OCI-M2 (cell line): ENCODE measurements at regions not wholly inside any gene's neighbourhood (a gene's known extent, or its start where the extent isn't known, plus 50 kb on each side); places are given as distances from the start of the nearest gene placed in this dataset.
"Not testable (repeated sequence)": the region's sequence is repeated elsewhere in the genome, so short reads cannot be mapped to it uniquely, and the experiment has no call there.

Source experiments
- DNase-seq: peaks from one replicate; lab custom pipeline; 2025; ENCODE audit not compliant: unreplicated experiment; lab: John Stamatoyannopoulos, UW

DNA sequence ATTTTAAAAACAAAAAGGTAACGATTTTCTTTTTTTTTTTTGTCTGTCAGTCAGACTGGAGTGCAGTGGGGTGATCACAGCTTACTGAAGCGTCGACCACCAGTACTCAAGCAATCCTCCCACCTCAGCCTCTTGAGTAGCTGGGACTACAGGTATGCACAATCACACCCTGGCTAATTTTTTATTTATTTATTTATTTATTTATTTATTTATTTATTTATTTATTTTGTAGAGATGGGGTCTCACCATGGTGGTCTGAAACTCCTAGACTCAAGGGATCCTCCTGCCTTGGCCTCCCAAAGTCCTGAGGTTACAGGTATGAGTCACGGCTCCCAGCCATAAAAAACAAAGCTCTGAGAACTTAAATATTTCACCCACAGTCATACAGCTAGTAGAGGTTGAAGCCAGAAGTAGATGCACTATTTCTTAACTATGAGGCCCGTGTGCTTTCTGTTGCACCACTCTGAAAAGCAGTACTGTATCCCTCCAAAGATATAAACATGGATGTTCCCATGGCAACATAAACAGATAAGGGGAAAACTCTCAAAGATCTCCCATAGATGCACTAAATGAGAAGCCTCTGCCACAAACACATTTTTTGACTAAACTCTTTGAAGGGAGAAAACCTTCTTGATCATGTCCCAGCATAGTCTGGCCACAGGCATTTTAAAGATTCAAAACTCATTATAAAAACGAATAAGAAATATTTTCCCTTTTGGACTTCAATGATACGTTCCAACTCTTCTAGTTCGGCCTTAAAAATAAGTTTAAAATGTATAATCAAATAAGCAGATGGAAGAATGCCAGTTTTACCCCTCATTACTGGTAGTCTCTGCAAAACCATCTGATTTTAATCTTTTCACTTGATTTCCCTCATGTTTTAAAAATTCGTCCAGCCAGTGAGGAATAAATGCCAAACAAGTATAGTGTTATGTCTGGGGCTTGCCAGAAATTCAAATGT, 162.3 kb upstream of the ARHGEF26 start:
- no peak for DNase-seq

DNA sequence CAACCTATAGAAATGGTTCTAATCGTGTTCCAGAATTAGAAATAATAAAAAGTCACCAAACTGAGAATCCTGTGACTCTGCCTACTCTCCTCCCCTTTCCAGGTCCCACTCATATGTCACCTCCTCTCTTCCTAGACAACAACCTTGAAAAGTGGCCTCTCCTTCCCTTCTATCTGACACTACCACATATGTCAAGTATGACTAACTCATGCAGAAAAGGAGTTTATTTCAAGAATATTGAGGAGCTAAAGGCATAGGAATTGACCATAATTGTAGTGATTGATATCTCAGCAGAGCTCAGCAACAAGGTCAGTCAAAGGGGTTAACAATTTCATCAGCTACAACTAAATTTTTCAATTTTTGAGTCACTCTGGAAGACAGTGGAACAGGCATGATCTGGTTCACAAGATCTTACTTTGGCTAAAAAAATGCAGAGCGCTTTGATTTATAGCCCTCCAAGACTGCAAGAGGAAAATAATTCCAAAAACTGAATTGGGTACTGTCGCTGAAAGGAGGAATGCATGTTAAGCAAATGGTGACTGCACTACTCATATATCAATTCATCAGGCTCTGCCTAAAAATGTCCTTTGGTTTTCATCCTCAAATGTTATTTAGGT, 160.6 kb upstream of the ARHGEF26 start:
- no peak for DNase-seq

DNA sequence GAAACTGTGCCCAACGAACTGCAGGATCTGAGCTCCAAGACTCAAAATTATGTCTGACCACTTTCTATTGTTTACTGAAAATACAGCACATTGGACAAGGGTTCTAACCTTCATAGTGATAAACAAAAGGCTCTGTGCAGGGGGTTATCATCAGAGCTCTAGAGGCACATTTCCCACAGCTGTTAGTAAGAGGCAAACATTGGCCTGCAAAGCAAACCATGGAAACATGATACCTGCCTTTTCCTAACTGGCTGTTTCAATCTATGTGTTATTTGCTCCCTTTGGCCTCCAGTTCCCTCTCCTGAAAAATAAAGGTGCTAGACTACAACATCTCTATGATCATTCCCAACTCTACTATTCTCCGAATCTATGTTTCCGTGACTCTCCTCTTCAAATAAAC, 159.7 kb upstream of the ARHGEF26 start:
- DNase-seq = no peak

DNA sequence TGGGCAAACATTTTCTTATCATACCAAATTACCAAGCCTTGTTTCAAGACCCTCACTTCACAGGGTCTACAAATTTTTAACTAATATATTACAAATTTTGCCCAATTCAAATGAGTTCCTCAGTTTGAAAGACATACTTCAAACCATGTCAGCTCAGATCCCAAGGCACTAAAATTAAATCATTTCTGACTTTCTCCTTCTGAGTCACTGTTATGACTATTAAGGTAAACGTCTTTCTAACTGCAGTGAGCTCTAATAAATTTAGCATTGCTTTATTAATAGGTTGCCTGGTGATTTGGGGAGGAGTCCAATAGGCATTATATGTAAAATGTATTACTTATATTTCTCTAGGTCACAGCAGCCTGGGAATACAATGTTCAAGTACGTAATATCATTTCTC, 158.2 kb upstream of the ARHGEF26 start:
- DNase-seq = no peak

DNA sequence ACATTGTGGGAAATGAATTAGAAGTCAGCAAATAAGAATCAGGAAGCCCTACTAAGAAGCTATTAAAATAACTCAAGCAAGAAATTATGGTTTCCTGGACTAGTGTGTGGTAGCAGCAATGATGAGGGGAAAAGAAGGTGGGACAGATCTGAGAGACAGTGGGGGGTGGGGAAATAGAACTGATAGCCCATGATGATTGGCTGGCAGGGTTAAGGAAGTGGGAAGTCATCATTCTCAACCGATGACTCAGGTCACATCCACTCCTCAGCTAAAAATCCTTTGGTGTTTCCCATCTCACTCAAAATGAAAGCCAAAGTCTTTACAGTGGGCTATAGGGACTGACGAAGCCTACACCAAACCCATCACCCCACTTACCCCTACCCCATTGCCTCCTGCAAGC, 153.9 kb upstream of the ARHGEF26 start:
- DNase-seq = no peak

DNA sequence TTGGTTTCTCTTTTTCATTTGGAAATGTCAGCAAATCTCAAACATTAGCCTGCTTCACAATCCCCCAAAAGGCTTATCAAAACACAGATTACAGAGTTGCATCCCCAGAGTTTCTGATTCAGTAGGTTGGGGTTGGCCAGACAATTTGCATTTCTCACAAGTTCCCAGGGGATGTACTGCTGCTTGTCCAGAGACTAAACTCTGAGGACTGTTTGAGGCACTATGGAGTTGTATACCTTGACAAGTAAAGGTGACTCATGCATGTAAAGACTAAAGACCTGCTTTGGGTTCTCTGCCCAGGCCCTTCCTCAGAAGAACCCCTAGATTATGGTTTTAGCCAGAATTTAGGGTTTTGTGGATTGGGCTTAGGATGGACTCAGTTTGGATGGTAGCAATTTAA, 151.1 kb upstream of the ARHGEF26 start:
- DNase-seq = no peak

DNA sequence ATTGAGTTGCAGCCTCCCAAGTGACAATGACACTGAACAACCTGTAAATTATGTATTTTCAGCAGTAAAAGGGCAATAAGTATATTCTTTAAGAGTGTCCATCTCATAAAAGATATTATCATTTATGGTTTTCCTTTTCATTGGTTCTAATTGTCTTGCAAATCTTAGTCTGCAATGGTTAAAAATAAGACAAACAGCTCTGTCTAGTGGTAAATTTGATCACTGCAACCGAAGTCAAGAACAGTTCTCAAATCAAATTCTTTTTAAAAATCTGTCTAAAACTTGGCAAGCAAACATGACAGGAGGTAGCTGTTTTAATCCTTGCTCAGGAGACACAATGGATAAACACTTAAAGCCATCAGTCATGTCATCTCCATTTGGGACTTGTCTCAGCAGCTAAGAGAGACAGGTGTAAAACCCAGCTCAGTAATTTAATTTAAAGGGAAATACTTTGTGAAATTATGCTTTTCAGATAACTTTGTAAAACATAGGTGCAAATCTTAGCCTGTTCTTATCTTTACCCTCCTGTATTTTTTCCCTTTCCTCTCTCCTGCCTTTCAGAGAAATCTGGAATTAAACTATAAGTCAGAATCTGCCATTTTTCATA, 150.3 kb upstream of the ARHGEF26 start:
- DNase-seq = no peak

DNA sequence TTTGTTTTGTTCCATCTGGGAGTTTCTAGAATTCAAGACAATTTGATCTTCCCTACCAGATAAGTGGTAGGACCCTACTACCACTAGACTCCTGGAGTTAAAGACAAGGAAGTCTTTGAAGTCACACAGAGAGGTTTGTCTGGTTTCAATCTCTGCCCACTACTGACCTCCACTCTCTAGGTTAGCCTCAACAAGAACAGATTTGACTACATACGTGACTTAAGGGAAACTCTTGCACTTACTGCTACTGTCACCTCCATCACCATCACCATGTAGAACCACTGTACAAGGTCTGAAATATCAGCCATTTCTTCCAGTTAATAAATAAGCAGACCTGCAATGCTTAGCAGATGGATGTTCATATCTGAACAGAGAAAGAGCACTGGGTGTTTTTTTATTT, 148.3 kb upstream of the ARHGEF26 start:
- no peak for DNase-seq

DNA sequence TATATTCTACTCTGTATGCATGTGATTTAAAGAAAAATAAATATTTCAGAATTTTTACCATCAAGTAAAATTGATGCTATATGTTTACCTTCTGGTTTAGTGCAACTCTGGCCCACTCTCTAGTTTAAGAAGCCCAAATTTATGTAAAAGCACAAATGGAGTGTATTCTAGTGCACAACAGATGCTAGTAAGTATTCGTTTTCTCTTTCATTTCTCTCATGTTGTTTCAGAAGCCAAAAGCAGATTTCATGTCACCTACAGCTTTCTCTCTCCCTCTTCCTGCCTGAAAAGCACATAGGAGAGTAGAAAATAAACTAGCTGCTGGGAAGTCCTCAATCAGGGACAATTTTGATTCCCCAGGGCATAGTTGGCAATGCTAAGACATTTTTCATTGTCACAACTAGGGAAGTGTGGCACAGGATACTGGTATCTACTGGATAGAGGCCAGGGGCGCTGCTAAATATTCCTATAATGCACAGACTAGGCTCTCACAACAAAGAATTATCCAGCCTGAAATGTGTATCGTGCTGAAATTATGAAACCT, 147.4 kb upstream of the ARHGEF26 start:
- no peak for DNase-seq

DNA sequence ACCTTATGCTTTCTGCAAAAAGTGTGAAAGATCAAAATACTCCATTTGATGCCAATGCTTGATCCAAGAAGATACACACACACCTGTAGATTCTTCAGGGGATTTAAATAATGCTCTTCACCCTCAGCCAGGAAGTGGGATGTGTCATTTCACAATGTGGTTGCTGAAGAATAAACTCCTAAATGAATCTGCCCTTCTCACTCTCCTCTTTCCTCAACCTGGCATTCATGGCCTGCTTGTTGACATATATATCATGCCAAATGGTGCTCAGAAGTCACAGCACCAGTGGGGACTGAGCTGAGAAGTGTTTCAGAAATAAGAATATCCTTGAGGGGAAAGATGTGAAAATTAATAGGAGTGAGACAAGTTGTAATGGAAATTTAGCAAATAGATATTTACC, 146.6 kb upstream of the ARHGEF26 start:
- no peak for DNase-seq

DNA sequence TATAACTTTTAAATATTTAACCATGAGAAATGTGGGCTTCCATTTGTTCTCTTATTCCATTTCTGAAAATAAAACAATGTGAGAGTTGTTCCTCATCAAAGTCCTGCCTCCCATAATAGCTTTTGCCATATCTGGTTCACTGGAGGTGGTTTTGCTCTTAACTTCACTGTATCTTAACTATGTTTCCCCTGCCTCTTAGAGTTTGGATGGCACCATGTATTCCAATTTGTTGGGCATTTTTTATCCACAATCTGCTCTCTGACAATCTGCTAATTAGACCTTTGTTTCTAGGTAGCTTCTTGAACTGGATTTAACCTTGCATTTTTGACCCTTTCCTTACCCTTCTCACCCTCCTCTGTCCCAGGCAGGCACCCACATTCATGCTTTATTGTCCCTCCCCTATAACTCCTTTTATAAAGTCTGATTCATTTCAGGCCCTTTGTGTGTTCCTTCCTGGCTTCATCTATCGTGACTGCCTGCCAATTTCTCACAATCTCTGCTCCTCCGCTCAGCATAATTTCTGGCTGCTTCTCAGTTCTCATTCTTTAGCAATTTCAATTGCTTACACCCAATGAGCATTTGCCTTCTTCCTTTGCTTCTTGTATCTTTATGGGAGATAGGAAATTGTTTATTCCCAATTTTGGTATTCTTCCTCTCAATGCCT, 144.2 kb upstream of the ARHGEF26 start:
- no peak for DNase-seq

DNA sequence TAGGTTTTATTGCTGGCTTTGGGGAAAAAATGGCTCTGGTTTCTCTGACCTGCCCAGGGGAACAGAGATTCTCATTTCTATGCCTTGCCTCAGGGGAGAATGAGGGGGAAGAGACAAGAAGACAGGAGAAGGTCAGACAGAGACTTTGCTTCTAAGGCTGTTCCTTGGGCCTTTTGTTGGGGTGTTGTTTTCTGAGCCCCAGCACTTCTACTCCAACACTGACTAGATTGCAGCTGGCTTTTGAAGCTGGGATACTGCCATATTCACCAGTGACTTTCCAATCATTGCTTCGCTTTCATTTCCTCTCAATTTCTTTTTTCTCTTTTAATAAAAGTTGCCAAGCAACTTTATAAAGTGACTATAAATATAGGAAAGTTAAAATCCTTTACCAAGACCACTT, 143.2 kb upstream of the ARHGEF26 start:
- DNase-seq = no peak

DNA sequence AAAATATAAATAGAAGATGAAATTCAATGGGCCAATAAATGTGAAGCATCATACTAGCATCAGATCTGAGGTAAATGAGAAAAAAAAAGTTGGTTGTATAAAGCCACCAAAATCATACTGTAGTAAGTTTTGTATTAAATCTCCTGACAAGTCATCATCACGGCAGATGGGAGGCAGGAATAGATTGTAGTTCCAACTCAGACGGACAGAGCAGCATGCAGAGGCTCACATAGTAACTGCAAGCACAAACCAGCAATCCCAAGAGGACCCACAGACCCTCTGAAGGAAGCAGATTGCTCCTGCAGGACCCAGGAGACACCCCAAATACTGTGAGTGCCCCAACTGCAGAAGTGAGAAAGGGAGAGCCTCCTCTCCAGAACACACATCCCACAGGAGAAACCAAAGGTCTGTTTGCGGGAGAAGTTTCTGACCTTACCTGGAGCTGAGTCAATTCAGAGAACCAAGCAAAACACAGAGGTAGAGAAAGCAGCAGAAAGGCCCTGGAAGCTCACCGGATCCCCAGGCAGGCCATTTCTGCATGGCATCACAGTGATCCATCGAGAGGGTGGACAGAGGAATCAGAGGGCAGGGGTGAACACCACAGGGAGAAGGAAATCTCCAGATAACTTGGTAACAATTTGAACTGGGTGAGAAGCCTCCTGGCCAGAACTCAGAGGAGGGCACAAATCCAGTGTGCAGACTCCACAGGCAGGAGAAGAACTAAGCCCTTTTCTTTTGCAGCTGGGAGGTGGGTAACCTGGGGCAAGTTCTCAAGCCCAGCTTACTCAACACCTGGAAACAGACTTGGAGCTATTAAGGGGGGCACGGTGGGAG, 141.6 kb upstream of the ARHGEF26 start:
- DNase-seq = no peak

DNA sequence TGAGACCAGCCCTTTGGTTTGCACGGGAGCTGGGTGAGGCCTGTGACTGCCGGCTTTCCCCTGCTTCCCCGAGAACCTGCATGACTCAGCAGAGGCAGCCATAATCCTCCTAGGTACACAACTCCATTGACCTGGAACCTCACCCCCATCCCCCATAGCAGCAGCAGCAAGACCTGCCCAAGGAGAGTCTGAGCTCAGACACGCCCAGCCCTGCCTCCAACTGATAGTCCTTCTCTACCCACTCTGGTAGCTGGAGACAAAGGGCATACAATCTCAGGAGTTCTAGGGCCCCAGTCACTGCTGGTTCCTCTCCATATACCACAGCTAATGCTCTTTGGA, 141.0 kb upstream of the ARHGEF26 start:
- DNase-seq = no peak

DNA sequence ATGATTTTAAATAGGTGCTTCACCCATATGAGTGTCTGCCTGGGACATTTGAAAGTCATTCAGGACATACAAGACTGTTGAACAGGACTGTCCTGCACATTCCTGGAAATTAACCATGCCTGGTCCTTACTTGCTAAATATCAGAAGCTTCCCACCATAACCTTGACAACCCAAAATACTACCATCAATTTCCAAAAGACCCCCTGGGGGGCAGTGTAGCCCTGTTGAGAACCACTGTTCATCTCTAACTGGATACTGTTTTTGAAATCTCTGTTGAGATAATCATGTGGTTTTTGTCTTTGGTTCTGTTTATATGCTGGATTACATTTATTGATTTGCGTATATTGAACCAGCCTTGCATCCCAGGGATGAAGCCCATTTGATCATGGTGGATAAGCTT, 123.8 kb upstream of the ARHGEF26 start:
- not testable (repeated sequence) for DNase-seq

DNA sequence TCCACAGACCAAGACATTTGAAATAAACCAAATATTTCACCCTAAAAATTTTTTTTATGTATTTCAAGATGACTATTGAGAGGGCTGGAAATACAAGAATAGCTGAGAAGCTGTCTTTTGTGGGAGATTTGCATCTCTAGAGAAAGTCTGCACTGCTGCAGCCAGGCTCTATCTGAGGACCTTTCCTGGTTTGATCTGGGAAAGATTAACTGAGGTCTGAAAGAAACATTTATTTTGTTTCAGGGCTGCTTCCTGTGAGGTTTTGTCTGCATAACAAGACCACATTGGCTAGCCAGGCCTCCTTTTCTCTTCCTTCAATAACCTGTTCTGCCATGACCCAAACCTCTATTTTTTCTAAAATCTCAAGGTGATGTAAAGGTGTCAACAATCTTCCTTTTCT, 117.5 kb upstream of the ARHGEF26 start:
- no peak for DNase-seq

DNA sequence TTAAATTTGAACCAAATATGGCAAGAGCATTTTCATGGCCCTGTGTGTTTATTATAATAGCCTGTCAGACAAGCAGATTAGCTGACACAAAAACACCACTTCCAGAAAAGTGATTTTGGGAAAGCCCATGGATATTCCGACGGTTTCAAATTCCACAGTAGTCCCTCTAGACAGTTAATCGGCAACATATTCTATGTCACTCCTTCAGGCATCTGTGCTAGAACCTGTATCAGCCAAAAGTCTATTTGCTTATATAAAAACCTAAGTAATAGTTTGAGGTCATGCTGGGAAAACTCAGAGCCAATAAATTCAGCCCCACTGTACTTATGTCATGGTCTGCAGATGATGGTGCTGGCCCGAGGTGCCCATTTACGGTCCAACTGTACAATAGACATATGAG, 110.2 kb upstream of the ARHGEF26 start:
- no peak for DNase-seq

DNA sequence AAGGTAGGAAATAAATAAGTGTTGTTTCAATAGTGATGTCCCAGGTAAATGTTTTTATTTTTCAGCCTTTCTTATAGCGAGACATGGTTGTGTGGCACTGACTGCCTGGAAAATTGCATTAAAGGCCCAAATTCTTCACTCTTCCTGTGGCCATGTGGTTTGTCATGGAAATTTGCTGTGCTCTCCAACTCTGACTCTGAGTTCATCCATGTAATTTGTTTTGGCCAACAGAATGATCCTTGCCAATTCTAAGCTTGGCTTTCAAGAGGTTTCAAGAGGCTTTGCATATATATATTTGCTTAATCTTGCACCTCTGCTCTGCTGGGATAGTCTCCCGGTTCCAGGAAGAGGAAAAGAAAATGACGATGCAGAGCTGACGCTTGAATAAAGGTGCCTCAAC, 107.5 kb upstream of the ARHGEF26 start:
- no peak for DNase-seq

DNA sequence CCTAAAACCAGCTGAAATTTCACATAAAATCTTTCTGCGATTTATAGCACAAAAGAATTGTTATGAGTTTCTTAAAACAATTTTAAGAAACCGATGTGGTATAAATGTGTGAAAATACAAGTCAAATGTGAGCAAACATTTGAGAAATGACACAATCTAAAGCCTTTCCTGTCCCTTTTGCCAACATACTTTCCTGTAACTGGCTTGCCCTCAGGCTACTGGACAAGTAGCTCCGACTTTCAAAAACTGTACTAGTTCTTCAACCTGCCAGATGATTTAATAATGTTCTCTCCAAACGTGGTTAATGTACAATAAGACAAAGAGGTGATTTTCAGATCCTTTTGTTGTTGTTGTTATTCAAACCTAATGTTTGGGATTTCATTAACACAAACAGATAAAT, 105.9 kb upstream of the ARHGEF26 start:
- DNase-seq = no peak

DNA sequence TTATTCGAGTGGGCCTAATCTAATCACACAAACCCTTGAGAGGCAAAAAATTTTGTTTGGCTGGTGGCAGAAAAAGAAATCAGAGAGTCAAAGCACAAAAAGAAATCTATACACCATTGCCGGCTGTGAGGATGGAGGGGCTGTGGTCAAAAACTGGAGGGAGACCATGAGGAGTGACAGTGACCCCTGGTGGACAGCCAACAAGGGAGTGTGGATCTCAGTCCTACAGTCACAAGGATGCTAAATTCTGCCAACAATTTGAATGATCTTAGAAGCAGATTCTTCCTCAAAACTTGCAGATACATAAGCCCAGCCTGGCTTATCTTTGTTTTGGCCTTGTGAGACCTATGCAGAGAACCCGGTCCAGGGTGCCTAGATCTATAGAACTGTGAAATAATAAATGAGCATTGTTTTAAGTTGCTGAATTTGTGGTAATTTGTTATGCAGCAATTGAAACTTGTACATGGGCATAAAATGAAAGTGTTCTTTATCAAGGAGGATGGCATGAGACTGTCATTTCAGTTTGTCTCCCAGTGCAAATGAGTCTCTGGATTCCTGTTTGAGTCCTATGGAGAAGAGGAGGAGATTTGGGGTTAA, 103.0 kb upstream of the ARHGEF26 start:
- no peak for DNase-seq
